Stimulated activated CD8-positive, alpha-beta memory T cell treated with anti-CD3 and anti-CD28 coated beads, Interleukin-4, amount 100 ng/mL, for 24 hours (primary cell): ENCODE measurements at regions not wholly inside any gene's neighbourhood (a gene's known extent, or its start where the extent isn't known, plus 50 kb on each side); places are given as distances from the start of the nearest gene placed in this dataset.

Source experiments
- DNase-seq: peaks from one replicate; pipeline ENCODE4 v3.0.0-alpha.2; 2020; ENCODE audit warnings: low read depth

GRCh38 chr5:82396871-82397514 lies 118.8 kb upstream of the RPS23 start:
- DNase-seq: no peak

- DNase-seq: no peak
Observed at GRCh38 chr5:82396396-82396795, 118.2 kb upstream of the RPS23 start.

- DNase-seq: no peak
Observed at GRCh38 chr5:82393951-82394350, 115.8 kb upstream of the RPS23 start.

GRCh38 chr5:82390088-82390487 lies 111.9 kb upstream of the RPS23 start:
- no peak for DNase-seq

- no peak for DNase-seq
Observed at GRCh38 chr5:82389347-82389746, 111.2 kb upstream of the RPS23 start.

- no peak for DNase-seq
Observed at GRCh38 chr5:82388181-82388580, 110.0 kb upstream of the RPS23 start.

DNA sequence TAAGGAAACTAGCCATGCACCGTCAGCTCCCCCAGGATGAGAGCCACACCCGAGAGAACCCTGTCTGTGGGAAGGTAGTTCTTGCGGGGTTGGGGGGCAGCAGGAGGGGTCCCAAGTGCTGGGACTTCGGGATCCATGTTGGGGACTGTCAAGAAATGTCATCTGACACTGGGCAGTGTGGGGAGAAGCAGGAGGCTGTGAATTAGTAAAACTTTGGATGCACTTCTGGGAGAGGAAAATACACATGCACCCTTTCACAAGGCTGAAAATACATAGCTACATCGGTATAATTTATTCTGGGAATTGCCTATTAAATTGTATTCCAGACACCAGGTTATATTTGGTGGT lies 109.6 kb upstream of the RPS23 start:
- DNase-seq: no peak

- DNase-seq: no peak
Observed at GRCh38 chr5:82387001-82387818, 109.1 kb upstream of the RPS23 start.

- DNase-seq: no peak
Observed at GRCh38 chr5:82386576-82386975, 108.4 kb upstream of the RPS23 start.

- no peak for DNase-seq
Observed at GRCh38 chr5:82384034-82384750, 106.0 kb upstream of the RPS23 start.

DNA sequence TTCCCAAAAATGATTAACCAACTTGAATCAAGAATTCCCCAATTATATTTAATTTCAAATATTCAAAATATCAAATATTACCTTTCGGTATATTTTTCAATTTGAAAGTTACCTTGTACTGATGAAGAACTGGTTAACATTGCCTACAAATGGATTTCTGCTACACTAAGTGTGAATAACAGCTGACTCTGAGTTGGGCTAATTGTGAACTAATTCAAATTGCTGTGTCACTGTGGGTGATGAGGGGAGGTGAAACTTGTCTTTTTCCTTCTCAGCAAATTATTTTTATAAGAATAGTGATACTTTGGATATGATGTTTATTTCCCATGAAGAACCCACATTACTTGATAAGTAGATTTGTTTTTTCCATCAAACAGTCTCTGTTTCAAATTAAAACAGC lies 103.4 kb upstream of the RPS23 start:
- no peak for DNase-seq

GRCh38 chr5:82376307-82376706 lies 98.2 kb upstream of the RPS23 start:
- DNase-seq: no peak

DNA sequence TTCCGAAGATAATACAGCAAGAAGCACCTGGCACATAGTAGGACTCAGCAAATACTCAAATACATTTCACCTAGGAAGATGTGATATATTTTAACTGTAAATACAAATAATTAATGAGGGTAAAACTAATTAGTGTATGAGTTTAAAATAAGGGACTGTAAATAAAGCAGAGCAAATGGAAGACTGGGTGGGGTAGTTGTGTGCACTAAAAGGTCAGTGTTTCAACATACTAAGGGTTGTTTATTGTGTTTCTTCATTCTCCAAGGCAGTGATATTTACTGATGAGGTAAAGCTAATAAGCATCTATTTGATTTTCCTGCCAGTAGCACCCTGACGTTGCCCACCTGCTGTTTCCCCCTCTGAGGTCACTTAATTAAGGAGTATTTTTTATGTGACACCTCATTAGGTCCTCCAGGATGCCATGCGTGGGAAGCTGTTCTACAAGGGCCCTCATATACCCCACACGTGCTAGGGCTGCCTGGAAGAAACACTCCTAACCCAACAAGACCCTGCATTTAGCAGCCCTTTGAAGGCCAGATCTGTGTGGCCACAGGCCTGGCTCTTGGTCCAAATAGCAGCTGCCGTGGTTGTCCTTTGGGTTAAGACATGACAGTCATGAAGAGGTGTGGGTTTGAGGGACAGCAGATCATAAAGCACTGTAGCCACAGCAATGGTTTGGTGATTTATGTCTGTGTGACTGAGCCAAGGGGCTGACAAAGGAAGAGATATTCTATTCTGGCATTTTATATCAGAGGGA lies 97.5 kb upstream of the RPS23 start:
- no peak for DNase-seq

- DNase-seq: no peak
Observed at GRCh38 chr5:82374637-82375036, 96.5 kb upstream of the RPS23 start.

DNA sequence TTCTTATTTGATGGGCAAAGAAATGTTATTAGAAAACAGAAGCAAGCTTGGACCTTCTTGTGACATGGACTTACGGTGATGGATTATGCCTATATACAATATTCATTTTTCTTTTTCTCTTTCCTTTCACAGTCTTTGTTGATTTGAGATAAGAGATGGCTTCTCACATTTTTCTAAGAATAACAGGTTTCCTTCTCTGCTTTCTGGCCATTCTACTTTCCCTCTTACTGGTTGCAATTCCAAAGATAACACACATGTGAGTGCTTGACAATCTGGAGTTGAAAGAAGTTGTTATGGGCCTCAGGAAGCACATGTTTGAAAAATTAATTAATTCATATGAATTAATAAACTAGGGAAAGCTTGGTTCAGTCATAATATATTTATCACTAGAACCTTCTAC lies 89.8 kb upstream of the RPS23 start:
- no peak for DNase-seq

- DNase-seq: peak; percentile 7
Observed at GRCh38 chr5:82365744-82366228, 87.6 kb upstream of the RPS23 start.

DNA sequence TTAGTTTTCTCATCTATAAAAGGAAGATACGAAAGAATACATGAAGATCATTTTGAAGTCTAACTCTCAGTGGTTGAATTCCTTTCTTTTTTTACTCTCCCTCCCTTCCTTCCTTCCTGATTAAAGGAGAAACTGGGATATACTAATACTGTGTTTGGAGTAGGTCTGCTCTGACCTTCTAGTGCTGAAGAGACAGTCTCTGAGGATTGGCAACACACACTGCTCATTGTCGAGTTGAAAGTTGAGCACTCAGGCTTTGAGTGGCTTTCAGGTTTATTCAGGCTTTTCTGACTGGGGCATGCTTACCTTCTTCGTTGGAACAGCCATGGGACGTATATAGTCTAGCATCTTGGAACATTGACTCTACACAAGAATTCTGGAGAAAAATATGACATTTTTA lies 86.9 kb upstream of the RPS23 start:
- DNase-seq: no peak

DNA sequence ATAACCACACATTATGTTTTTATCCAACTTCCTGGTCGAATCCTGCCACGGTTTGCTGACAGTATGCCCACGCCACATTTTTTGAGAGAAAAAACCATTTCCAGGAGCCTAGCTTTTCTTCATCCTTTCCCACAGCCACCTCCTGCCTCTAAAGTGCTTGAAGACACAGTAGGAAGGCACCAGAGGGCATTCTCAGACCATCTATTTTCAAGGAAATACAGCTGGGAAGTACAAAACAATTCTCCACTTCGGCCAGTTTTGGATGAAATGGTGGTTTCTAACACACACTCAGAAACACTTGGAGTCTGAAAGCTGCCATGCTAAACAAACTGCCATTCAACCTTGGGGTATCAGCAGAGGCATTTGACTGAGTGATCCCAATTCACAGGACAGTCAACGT lies 86.3 kb upstream of the RPS23 start:
- no peak for DNase-seq

GRCh38 chr5:82363524-82363923 lies 85.4 kb upstream of the RPS23 start:
- DNase-seq: no peak

DNA sequence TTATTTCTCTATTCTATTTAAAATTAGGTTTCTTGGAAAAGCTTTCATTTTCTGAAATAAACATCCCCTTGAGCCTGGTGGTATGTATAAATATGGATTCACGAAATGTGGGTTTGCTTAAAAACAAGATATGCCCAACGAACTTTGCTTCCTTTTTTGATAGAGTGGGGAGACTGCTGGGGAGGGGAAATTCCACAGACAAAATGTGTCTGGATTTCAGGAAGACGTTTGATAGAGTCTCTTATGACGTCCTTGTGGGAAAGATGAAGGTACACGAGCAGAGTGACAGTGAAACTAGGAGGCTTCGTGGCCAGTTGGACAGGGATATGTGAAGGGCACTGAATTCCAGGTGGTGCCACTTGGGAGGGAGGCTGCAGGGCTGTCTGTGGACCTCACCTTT lies 84.5 kb upstream of the RPS23 start:
- no peak for DNase-seq

DNA sequence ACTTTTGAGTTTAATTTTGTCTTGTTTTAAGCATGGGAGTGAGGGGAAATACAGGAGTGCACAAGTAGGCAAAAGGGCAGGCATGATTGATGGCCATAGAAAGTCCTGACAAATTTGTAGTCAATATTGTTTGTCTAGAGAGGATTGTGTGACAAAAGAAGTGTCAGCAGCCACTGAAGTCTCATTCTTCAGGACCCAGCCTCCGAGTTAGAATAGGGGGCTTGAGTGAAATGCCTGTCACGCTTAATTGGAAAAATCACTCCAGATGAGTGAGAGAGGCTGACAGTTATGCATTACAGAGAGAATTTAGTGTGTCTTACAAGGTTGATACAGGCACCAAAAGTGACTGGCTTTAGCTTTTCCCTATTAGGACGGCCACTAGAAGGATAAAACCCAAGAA lies 81.9 kb upstream of the RPS23 start:
- DNase-seq: no peak

GRCh38 chr5:82359272-82359671 lies 81.1 kb upstream of the RPS23 start:
- no peak for DNase-seq
